ENCODE measurements at regions not wholly inside any gene's neighbourhood (a gene's known extent, or its start where the extent isn't known, plus 50 kb on each side); places are given as distances from the start of the nearest gene placed in this dataset.

DNA sequence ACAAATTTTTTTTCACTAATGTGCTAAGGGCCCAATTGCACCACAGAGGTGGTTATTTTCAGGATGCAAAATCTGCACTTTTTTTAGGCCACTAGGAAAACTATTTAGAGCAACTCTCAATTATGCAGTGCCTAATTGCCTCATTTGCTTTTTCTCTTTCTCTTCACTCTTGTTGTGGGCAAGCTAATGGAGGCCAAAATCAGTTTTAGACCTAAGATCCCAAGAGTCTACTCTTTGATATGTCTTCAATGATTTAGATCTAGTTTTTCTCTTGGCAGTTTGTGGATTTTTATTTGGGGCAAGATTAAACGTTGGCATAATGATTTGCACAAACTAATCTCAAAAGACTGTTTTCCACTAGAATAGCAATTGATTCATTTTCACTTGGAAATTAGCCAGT, 1996.9 kb downstream of the LRRC4C start:
- no peak for DNase-seq
- no peak overlapping the region for H3K4me3 Mint-ChIP-seq
- CTCF ChIA-PET, result no interaction called here
- no peaks in the 10 kb centered on the region for H3K9me3 Mint-ChIP-seq
- no peak overlapping the region for H3K27ac Mint-ChIP-seq
- H3K27me3 Mint-ChIP-seq (ENCODE audit: low read depth), result no peaks in the 10 kb centered on the region
- H3K4me1 Mint-ChIP-seq (ENCODE audit: low read depth), result no peaks in the 10 kb centered on the region
- H3K36me3 Mint-ChIP-seq (ENCODE audit: low read depth), result no peaks in the 10 kb centered on the region
- intact Hi-C loops (cut with micrococcal nuclease), result no loop called here

DNA sequence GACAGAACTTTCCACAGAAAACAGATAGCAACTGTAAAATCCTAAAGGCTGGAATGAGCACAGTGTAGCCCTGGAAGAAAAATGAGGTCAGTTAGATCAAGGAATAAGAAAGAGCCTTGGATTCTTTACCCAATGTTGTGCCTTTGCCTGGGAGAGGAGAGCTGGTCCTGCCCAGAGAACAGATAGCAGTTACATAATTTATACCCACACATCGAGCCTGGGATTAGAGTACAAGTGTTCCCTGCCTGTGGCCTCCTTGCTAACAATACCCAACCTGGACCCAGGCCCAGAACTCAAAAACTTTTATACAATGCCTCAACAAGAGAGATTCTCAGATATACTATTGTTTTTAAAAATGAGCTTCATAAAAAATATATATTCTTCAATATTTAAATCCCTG, 1998.4 kb downstream of the LRRC4C start:
- no peak for DNase-seq
- CTCF ChIA-PET, result no interaction called here
- H3K27me3 Mint-ChIP-seq (ENCODE audit: low read depth), result no peaks in the 10 kb centered on the region
- H3K4me3 Mint-ChIP-seq, result no peak overlapping the region
- intact Hi-C loops (cut with micrococcal nuclease), result no loop called here
- H3K9me3 Mint-ChIP-seq, result no peaks in the 10 kb centered on the region
- no peaks in the 10 kb centered on the region for H3K36me3 Mint-ChIP-seq (ENCODE audit: low read depth)
- no peaks in the 10 kb centered on the region for H3K4me1 Mint-ChIP-seq (ENCODE audit: low read depth)
- H3K27ac Mint-ChIP-seq, result no peak overlapping the region

DNA sequence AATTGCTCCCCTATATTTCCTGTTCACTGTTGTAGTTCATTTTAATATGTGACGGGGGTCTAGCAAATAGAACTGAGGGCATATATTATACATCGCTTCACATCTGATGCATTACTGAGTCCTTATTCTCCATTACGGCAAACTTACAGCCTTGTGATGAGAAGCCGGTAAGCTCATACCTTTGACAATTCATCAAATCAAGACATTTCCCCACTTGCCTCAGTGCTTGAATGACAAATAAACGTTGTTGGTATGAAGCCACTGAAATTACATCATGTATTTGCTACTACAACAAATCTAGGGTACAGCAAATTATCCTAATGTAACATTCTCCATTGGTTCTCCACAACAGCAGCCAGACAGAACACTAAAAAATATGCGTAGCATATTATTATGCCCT, 1999.8 kb downstream of the LRRC4C start:
- H3K27me3 Mint-ChIP-seq (ENCODE audit: low read depth), result no peaks in the 10 kb centered on the region
- no peaks in the 10 kb centered on the region for H3K9me3 Mint-ChIP-seq
- H3K4me3 Mint-ChIP-seq, result no peak overlapping the region
- intact Hi-C loops (cut with micrococcal nuclease), result no loop called here
- no peak for DNase-seq
- H3K36me3 Mint-ChIP-seq (ENCODE audit: low read depth), result no peaks in the 10 kb centered on the region
- no peak overlapping the region for H3K27ac Mint-ChIP-seq
- H3K4me1 Mint-ChIP-seq (ENCODE audit: low read depth), result no peaks in the 10 kb centered on the region
- CTCF ChIA-PET, result no interaction called here

DNA sequence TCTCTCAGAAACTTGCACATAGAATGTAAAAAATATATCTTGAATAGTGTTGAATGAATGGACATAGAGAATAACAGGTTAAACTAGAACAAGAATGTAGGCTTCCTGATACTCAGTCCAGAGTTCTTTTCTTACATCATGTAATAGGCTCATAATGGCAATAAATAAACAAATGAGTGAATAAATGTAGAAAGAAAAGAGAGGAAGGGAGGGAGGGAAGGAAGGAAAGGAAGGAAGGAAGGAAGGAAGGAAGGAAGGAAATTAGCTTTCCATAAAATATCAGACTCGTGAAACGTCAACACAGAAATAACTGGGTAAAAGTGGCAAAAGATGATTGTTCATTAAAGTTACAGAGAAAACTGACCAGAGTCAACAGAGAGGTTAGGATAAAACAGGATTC, 2001.0 kb downstream of the LRRC4C start:
- no peak for DNase-seq
- intact Hi-C loops (cut with micrococcal nuclease), result no loop called here
- Mint-ChIP-seq H3K27me3 (ENCODE audit: low read depth) (no peaks in the 10 kb centered on the region), H3K36me3 (ENCODE audit: low read depth) (no peaks in the 10 kb centered on the region), H3K27ac (no peak overlapping the region), H3K4me3 (no peak overlapping the region), H3K4me1 (ENCODE audit: low read depth) (no peaks in the 10 kb centered on the region), H3K9me3 (no peaks in the 10 kb centered on the region)
- CTCF ChIA-PET, result no interaction called here

DNA sequence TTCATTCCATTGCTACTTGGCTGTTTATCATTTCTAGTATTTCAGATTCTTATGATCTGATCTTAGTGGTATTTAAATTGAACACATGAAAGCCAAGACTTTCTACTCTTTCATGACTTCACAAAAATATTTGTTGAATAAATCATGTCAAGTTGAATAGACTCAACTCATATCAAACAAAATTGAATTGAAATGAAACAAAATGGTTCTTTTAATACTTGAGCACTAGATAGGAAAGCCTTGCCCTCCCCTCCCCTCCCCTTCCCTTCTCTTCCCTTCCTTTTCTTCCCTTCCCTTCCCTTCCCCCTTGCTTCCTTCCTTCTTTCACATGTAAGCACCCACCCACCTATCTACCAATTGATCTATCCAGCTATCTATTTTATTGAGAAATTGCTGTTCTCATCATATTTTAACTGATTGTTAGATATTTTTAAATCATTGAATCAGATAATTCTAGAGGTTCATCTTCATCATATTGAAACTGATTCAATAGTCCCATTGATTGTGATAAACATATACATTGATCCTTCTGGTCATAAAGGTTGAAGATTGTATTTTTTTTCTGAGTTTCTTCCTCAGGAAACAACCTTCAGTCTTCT, 2015.9 kb downstream of the LRRC4C start:
- H3K9me3 Mint-ChIP-seq, result peaks cover 3% of the 10 kb centered on the region
- H3K36me3 Mint-ChIP-seq (ENCODE audit: low read depth), result no peaks in the 10 kb centered on the region
- no peak overlapping the region for H3K4me3 Mint-ChIP-seq
- no peaks in the 10 kb centered on the region for H3K4me1 Mint-ChIP-seq (ENCODE audit: low read depth)
- no peaks in the 10 kb centered on the region for H3K27me3 Mint-ChIP-seq (ENCODE audit: low read depth)
- CTCF ChIA-PET, result no interaction called here
- no peak overlapping the region for H3K27ac Mint-ChIP-seq
- DNase-seq, result no peak
- intact Hi-C loops (cut with micrococcal nuclease), result no loop called here

DNA sequence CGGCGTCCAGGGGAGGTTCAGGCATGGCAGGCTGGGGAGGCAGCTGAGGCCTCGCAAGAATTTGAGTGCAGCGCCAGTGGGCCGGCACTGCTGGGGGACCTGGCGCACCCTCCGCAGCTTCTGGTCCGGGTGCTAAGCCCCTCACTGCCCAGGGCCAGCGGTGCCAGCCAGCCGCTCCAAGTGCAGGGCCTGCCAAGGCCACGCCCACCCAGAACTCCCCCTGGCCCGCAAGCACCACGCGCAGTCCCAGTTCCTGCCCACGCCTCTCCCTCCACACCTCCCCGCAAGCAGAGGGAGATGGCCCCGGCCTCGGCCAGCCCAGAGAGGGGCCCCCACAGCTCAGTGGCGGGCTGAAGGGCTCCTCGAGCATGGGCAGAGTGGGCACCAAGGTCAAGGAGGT, 2017.3 kb downstream of the LRRC4C start:
- CTCF ChIA-PET, result no interaction called here
- H3K4me3 Mint-ChIP-seq, result no peak overlapping the region
- no peak overlapping the region for H3K27ac Mint-ChIP-seq
- H3K27me3 Mint-ChIP-seq (ENCODE audit: low read depth), result no peaks in the 10 kb centered on the region
- no peak for DNase-seq
- peaks cover 5% of the 10 kb centered on the region for H3K9me3 Mint-ChIP-seq
- no peaks in the 10 kb centered on the region for H3K36me3 Mint-ChIP-seq (ENCODE audit: low read depth)
- intact Hi-C loops (cut with micrococcal nuclease), result no loop called here
- no peaks in the 10 kb centered on the region for H3K4me1 Mint-ChIP-seq (ENCODE audit: low read depth)

DNA sequence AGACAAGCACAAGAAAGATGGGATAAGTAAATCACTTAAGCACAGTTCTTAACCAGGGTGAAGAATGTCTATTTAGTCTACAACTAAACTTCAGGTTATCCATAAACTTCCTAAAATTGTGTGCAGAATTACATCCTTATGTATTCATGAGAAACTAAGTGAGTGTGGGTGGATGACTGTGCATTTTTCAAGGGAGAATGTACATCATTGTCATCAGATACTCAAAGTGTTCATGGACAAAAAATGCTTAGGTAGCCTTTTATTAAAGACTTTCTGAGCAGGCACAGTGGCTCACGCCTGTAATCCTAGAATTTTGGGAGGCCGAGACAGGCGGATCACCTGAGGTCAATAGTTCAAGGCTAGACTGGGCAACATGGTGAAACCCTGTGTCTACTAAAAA, 2023.8 kb downstream of the LRRC4C start:
- DNase-seq, result no peak
- H3K27ac Mint-ChIP-seq, result no peak overlapping the region
- no peaks in the 10 kb centered on the region for H3K27me3 Mint-ChIP-seq (ENCODE audit: low read depth)
- H3K9me3 Mint-ChIP-seq, result peaks cover 3% of the 10 kb centered on the region
- no peaks in the 10 kb centered on the region for H3K4me1 Mint-ChIP-seq (ENCODE audit: low read depth)
- CTCF ChIA-PET, result no interaction called here
- H3K36me3 Mint-ChIP-seq (ENCODE audit: low read depth), result no peaks in the 10 kb centered on the region
- no peak overlapping the region for H3K4me3 Mint-ChIP-seq
- intact Hi-C loops (cut with micrococcal nuclease), result no loop called here

DNA sequence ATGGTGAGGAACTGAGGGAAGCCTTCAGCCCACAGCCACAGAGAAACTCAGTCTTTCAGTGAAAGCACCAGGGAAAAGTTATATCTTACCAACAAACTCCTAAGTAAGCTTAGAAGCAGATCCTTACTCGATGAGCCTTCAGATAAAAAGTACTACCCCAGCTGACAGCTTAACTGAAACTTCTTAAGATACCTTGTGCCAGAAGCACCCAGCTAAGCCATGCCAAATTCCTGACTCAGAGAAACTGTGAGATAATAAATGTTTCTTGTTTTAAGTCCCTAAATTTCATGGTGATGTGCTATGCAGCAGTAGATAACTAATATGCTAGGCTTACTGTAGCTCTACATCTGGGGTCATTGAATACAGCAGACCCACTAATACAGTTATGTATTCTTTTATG, 2025.0 kb downstream of the LRRC4C start:
- Mint-ChIP-seq H3K36me3 (ENCODE audit: low read depth) (no peaks in the 10 kb centered on the region), H3K27ac (no peak overlapping the region), H3K4me1 (ENCODE audit: low read depth) (no peaks in the 10 kb centered on the region), H3K9me3 (peaks cover 3% of the 10 kb centered on the region), H3K27me3 (ENCODE audit: low read depth) (no peaks in the 10 kb centered on the region), H3K4me3 (no peak overlapping the region)
- no peak for DNase-seq
- intact Hi-C loops (cut with micrococcal nuclease), result no loop called here
- CTCF ChIA-PET, result no interaction called here

DNA sequence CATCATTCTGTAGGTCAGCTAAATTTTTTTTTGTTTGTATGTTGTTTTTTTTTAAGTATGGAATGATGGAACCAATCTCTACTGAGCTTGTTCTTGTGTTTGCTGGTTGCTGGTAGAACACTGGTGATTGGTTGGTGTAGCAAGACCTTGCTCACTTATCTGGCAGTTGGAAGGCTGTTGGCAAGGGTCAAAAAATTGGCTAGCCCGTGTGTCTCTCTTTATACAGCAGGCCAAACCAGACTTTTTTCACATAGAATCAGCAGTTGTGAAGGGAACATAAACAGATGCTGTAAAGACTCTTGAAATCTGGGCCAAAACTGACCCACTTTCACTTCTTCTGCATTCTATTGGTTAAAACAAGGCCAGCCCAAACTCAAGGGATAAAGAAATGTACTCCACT, 2026.5 kb downstream of the LRRC4C start:
- intact Hi-C loops (cut with micrococcal nuclease), result no loop called here
- H3K4me3 Mint-ChIP-seq, result no peak overlapping the region
- no peaks in the 10 kb centered on the region for H3K27me3 Mint-ChIP-seq (ENCODE audit: low read depth)
- no peak overlapping the region for H3K27ac Mint-ChIP-seq
- no peaks in the 10 kb centered on the region for H3K4me1 Mint-ChIP-seq (ENCODE audit: low read depth)
- CTCF ChIA-PET, result no interaction called here
- H3K9me3 Mint-ChIP-seq, result peaks cover 3% of the 10 kb centered on the region
- no peak for DNase-seq
- H3K36me3 Mint-ChIP-seq (ENCODE audit: low read depth), result no peaks in the 10 kb centered on the region

DNA sequence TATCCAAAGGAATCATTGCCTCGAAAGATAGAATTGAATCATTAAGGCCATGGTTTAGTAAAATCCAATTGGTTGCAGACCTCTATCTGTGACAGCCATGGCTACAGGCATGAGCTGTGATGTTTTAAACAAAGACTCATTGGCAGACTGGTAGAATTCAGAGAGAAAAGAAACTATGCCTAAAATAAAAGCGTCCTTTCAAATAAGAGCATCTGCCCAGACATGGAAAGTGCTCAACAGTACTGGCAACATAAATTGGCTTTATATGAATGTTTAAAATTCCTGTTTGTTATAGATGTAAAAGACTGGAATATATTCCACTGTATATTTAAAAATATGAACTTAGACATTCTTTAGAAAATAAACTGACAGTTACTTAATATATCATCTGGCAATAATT, 2034.2 kb downstream of the LRRC4C start:
- no peak for DNase-seq
- intact Hi-C loops (cut with micrococcal nuclease), result no loop called here
- no peak overlapping the region for H3K4me3 Mint-ChIP-seq
- no peaks in the 10 kb centered on the region for H3K27me3 Mint-ChIP-seq (ENCODE audit: low read depth)
- CTCF ChIA-PET, result no interaction called here
- no peaks in the 10 kb centered on the region for H3K4me1 Mint-ChIP-seq (ENCODE audit: low read depth)
- H3K9me3 Mint-ChIP-seq, result no peaks in the 10 kb centered on the region
- H3K27ac Mint-ChIP-seq, result no peak overlapping the region
- H3K36me3 Mint-ChIP-seq (ENCODE audit: low read depth), result no peaks in the 10 kb centered on the region

DNA sequence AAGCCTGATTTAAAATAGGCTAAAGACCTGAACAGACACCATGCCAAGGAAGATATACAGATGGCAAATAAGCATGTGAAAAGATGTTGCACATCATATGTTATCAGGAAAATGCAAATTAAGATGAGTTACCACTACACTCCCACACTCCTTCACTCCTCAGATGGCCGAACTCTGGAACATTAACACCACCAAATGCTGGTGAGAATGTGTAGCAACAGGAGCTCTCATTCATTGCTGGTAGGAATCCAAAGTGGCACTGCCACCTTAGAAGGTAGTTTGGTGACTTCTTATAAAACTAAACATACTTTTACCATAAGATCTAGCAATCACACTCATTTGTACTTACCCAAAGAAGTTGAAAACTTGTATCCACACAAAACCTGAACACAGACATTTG, 2047.3 kb downstream of the LRRC4C start:
- Mint-ChIP-seq H3K27ac (no peak overlapping the region), H3K36me3 (ENCODE audit: low read depth) (no peaks in the 10 kb centered on the region), H3K27me3 (ENCODE audit: low read depth) (no peaks in the 10 kb centered on the region), H3K9me3 (peaks cover 6% of the 10 kb centered on the region), H3K4me1 (ENCODE audit: low read depth) (no peaks in the 10 kb centered on the region), H3K4me3 (no peak overlapping the region)
- CTCF ChIA-PET, result no interaction called here
- intact Hi-C loops (cut with micrococcal nuclease), result no loop called here
- DNase-seq, result no peak

DNA sequence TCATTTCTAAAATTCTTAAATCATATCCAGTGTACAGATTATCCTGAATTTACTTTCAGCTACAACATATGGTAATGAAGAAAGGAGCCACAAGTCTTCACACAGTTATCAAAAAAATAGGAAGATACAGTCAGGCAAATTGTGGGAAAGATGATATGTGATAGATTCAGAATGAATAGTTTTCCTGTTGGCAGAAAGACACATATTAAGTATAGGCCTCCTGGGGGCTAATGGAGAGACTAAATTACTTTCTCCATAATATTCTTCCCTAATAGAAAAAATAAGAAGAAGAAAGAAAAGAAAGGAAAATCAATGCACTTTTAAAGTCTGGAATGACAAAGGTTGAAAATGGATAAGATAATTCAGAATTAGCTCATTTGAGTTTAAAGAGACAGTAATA, 2073.5 kb downstream of the LRRC4C start:
- H3K4me1 Mint-ChIP-seq (ENCODE audit: low read depth), result peaks cover 2% of the 10 kb centered on the region
- CTCF ChIA-PET, result interaction anchor here (0.7 kb wide), 1 partner anchor 11 kb away, joined by 5 read pairs; no protein-coding TSS in a partner anchor
- H3K36me3 Mint-ChIP-seq (ENCODE audit: low read depth), result peaks cover 3% of the 10 kb centered on the region
- intact Hi-C loops (cut with micrococcal nuclease), result no loop called here
- H3K9me3 Mint-ChIP-seq, result peaks cover 5% of the 10 kb centered on the region
- H3K27me3 Mint-ChIP-seq (ENCODE audit: low read depth), result peaks cover 5% of the 10 kb centered on the region
- no peak overlapping the region for H3K4me3 Mint-ChIP-seq
- DNase-seq, result no peak
- H3K27ac Mint-ChIP-seq, result no peak overlapping the region

DNA sequence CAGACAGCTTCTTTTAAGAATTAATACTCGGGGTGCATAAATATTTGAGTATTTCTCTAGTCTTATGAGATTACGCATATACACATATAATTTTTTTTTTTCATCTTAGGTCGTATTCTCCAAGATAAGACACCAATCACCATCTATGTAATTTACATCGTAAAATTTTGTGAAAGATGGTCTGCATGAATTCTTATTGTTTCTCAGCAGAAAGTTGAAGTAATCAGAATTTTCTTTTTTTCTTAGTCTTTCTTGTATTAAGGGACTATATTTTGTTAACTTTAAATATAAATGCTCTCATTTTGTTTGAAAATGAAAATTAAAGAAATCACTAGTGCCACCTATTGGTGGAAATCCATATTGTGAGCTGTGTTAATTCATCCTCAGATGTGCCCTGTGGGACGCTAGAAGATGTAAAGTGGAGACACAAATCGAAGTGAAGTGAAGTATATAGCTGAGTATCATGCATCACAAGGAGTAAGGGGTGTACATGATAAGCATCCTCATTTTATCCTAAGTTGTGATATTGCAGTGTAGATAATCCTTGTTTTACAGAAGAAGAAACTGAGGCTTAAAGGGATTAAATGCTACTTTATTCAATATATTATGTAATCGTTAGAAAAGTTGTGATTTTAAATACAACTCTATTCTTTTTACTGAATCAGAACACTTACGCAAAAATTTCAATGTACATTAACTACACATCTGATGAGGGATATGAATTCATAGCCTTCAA, 2084.3 kb downstream of the LRRC4C start:
- intact Hi-C loops (cut with micrococcal nuclease), result loop anchor here (10.0 kb wide), 1 partner anchor 1430 kb away; no protein-coding TSS in a partner anchor
- Mint-ChIP-seq H3K27me3 (ENCODE audit: low read depth) (no peaks in the 10 kb centered on the region), H3K36me3 (ENCODE audit: low read depth) (no peaks in the 10 kb centered on the region), H3K4me1 (ENCODE audit: low read depth) (peaks cover 20% of the 10 kb centered on the region), H3K9me3 (no peaks in the 10 kb centered on the region), H3K27ac (no peak overlapping the region), H3K4me3 (no peak overlapping the region)
- no peak for DNase-seq
- CTCF ChIA-PET, result interaction anchor here (0.7 to 1.4 kb wide), 4 partner anchors 10 to 49 kb away, joined by 3 to 6 read pairs (median 4); no protein-coding TSS in a partner anchor

Data from activated naive CD4-positive, alpha-beta T cell treated with anti-CD3 and anti-CD28 coated beads for 36 hours (primary cell).